ENCODE measurements at regions not wholly inside any gene's neighbourhood (a gene's known extent, or its start where the extent isn't known, plus 50 kb on each side); places are given as distances from the start of the nearest gene placed in this dataset.

- TF ChIP-seq EZH2 (IDR thresholded peaks at IDR 0.05; ENCODE audit: low read depth) (no peak), CTCF (conservative IDR thresholded peaks at IDR 0.05) (no peak)
Measured at GRCh38 chr9:118767571-118767970, 601.7 kb downstream of the BRINP1 start.
